Stomach (tissue), 4 donors: ENCODE measurements at regions not wholly inside any gene's neighbourhood (a gene's known extent, or its start where the extent isn't known, plus 50 kb on each side); places are given as distances from the start of the nearest gene placed in this dataset.

Source experiments
- CTCF ChIP-seq, 7 experiments: fragments of 450-650 bp in 4 of 7; fragments of 200-600 bp in 3 of 7; sonication (generic) in 3 of 7; IDR thresholded peaks; one replicate each; pipeline ENCODE4 v1.5.1; 2016 to 2019; ENCODE audit warnings: antibody characterized with exemption in 7 of 7, control low read depth in 2 of 7, mild to moderate bottlenecking in 1 of 7
- POLR2A ChIP-seq, 4 donors: fragments of 450-650 bp; IDR thresholded peaks; one replicate each; pipeline ENCODE4 v1.6.1; 2016; ENCODE audit warnings: antibody characterized with exemption in 4 of 4, control low read depth in 2 of 4, mild to moderate bottlenecking in 1 of 4, moderate library complexity in 1 of 4

DNA sequence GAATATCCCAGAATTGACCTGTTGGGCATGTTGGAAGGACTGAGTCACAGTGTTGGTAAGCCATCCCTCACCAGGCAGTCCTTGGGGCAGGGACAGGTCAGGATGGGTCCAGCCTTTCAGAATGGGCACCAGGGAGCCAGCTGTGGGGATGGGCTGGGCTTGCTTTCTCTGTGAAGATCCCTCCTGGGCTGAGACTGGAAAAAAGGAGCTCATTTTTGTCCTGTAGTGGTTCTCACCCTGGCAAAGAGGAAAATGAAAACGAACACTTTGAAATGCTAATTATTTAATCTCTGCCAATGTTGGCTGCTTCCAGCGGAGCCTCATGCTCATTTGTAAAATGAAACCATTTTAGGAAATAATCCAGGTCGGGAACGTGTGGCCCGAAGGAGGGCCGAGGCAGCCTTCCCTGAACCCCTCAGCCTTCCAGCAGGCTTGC is 237.5 kb upstream of the SALL1 start:
- TF ChIP-seq CTCF (IDR thresholded peaks at IDR 0.05) = no peak
- no peak for TF ChIP-seq POLR2A (IDR thresholded peaks at IDR 0.05)
